Activated T-cell treated with anti-CD3 and anti-CD28 coated beads, Interleukin-2, amount 50 U/mL, for 48 hours (primary cell): ENCODE measurements at regions not wholly inside any gene's neighbourhood (a gene's known extent, or its start where the extent isn't known, plus 50 kb on each side); places are given as distances from the start of the nearest gene placed in this dataset.

Source experiments
- DNase-seq, 2 experiments: peaks; one replicate each; pipeline ENCODE4 v3.0.0-alpha.2; 2020

DNA sequence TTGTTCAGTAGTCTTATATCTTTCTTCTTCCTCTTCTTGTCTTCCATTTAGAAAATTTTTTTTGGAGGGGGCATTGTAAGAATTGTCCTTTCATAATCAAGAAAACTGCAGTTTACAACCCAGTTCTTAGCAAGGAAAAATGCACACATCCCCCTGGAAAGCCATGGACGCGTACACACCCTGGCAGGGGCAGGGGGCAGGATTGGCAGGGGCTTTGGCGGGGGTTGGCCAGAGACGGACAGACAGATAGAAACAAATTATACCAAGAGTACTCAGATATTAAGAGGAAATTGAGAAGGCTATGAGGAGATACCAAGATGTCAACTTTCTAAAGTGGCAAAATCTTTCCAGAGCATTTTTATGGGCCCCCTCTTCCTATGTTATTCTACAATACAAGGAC lies 322.5 kb upstream of the CPXCR1 start:
- no peak for DNase-seq

DNA sequence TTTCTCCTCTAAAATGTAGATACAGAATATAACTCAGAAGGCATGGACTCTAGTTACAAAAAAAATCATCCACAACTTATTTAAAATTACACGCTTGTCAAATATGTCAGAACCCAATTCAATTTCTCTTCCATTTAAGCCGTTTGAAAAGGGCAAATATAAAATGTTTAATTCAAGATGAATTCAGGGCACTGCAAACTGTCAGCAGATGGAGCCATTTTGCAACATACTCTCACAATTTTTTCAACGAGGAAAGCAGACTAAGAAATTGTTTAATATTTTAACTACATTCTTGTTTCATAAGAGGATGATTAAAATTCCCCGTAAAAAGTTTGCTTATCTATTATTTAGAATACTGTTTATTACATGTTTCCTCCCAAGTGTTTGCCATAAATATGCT lies 321.3 kb upstream of the CPXCR1 start:
- DNase-seq, result no peak

DNA sequence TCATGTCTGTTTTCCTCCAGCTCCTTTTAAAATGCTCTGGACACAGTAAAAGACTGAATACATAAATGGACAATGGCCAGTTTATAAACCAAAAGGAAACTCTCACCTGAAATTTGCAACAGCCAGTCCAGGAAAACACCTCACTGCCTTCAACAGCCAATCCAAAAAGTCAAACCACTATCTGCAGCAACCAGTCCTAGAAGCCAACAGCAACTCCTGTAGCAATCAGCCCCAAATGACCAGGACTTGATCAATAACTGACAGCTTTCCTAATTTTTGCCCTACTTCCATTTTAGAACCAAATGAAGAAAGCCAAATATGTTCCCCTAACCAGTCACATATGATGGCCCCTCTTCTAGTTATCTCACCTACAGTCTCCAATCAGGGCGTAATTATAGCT lies 309.5 kb upstream of the CPXCR1 start:
- no peak for DNase-seq

DNA sequence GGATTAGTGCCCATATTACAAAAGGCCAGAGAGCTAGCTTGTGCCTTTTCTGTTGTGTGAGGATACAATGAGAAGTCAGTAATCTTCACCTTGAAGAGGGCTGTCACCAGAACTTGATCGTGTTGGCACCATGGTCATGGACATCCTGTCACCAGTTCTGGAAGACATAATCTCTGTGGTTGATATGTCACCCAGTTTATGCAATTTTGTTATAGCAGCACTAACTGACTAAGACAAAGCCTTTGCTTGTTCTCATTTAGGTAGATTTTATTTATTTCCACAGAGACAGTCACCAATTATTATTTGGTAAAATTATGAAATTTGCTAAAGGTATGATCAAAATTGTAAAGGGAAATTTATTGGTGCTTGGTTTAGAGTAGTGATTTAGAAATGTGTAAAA lies 308.8 kb upstream of the CPXCR1 start:
- DNase-seq, result no peak

DNA sequence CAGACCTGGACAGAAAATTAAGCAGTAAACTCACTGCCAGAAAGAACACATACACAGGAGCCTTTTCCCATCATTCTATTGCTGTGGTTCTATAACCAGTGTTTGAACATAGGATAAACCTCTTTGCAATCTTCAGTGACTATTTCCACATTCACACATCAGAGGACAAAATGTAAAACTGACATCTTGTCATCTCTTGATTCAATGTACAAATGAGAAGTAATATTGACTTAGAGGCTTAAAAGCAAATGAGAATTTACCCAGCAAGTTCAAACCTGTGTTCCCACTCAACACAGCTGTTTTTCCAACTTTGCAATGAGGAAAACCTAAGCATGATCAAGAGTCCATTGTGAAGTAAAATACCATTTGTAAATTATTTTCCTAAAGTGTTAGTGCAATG lies 307.1 kb upstream of the CPXCR1 start:
- no peak for DNase-seq
